Mammary epithelial cell (primary cell): ENCODE measurements at regions not wholly inside any gene's neighbourhood (a gene's known extent, or its start where the extent isn't known, plus 50 kb on each side); places are given as distances from the start of the nearest gene placed in this dataset.

ENCODE experiments used
- CTCF ChIP-seq, 2 donors: IDR thresholded peaks in 1 of 2; conservative IDR thresholded peaks in 1 of 2; 2 replicates each; pipeline ENCODE4 v1.5.1; 2011 to 2012; ENCODE audit warnings: inconsistent platforms in 2 of 2, low read length in 2 of 2, mild to moderate bottlenecking in 2 of 2, control low read depth in 1 of 2, low read depth in 1 of 2; ENCODE audit not compliant: insufficient read depth in 1 of 2; ENCODE audit errors: extremely low read depth in 1 of 2
- EZH2 ChIP-seq: IDR thresholded peaks from 2 replicates; pipeline ENCODE4 v1.6.1; 2012; ENCODE audit warnings: low read length, inconsistent platforms, borderline replicate concordance

- TF ChIP-seq CTCF (conservative IDR thresholded peaks at IDR 0.05 in 1 of 2, IDR thresholded peaks at IDR 0.05 in 1 of 2; ENCODE audit: extremely low read depth in 1 of 2, insufficient read depth in 1 of 2, low read depth in 1 of 2, low read length in 2 of 2) (no peak), EZH2 (no peak)
These were observed 267.8 kb downstream of the C1orf94 start for GRCh38 chr1:34444516-34444915.
